HepG2 (cell line): ENCODE measurements at regions not wholly inside any gene's neighbourhood (a gene's known extent, or its start where the extent isn't known, plus 50 kb on each side); places are given as distances from the start of the nearest gene placed in this dataset.

ENCODE experiments used
- ARNT ChIP-seq: fragments of 450-650 bp; IDR thresholded peaks from 2 replicates; pipeline ENCODE4 v1.6.1; 2017
- ATM ChIP-seq: fragments of 450-650 bp; IDR thresholded peaks from 2 replicates; pipeline ENCODE4 v1.7.1; 2017; ENCODE audit warnings: mild to moderate bottlenecking, borderline replicate concordance
- EED ChIP-seq: sonication (generic); formaldehyde crosslinking; IDR thresholded peaks from 2 replicates; pipeline ENCODE4 v1.5.0; 2020; ENCODE audit warnings: mild to moderate bottlenecking, missing genetic modification reagents
- EHMT2 ChIP-seq: fragments of 200-600 bp; sonication (generic); IDR thresholded peaks from 2 replicates; pipeline ENCODE4 v1.7.0; 2017; ENCODE audit warnings: antibody characterized with exemption, low read depth, low read length, borderline replicate concordance
- EZH2 ChIP-seq: conservative IDR thresholded peaks from 2 replicates; pipeline ENCODE4 v1.6.1; 2012; ENCODE audit warnings: mild to moderate bottlenecking, low read depth, low read length, moderate library complexity
- GATAD2A ChIP-seq: IDR thresholded peaks from 2 replicates; pipeline ENCODE4 v1.6.1; 2016
- MAZ ChIP-seq, 2 experiments: sonication (generic) in 1 of 2; formaldehyde crosslinking in 1 of 2; IDR thresholded peaks; 2 replicates each; pipeline versions ENCODE4 v1.5.0 to v1.6.1; 2012 to 2020; ENCODE audit warnings: low read depth in 2 of 2, mild to moderate bottlenecking in 2 of 2, borderline replicate concordance in 1 of 2, improper control_type of control experiment in 1 of 2, low read length in 1 of 2, missing genetic modification reagents in 1 of 2, moderate library complexity in 1 of 2
- MBD4 ChIP-seq: IDR thresholded peaks from 2 replicates; pipeline ENCODE4 v1.6.1; 2012; ENCODE audit warnings: low read length, inconsistent platforms, borderline replicate concordance
- POLR2A ChIP-seq, 2 experiments: IDR thresholded peaks; 2 replicates each; pipeline ENCODE4 v1.6.1; 2011; ENCODE audit warnings: low read depth in 2 of 2, low read length in 2 of 2, mild to moderate bottlenecking in 1 of 2, moderate library complexity in 1 of 2; ENCODE audit not compliant: insufficient read depth in 1 of 2
- TF ChIP-seq, protein P1 (sequence below), 2 experiments: sonication (generic) in 1 of 2; formaldehyde crosslinking in 1 of 2; IDR thresholded peaks; 2 replicates each; pipeline versions ENCODE4 v1.5.1 to v1.6.1; 2011 to 2020; ENCODE audit warnings: borderline replicate concordance in 1 of 2, low read depth in 1 of 2, low read length in 1 of 2, mild to moderate bottlenecking in 1 of 2, missing genetic modification reagents in 1 of 2, moderate library complexity in 1 of 2
- TF ChIP-seq, protein P2 (sequence below): sonication (generic); formaldehyde crosslinking; IDR thresholded peaks from 2 replicates; pipeline ENCODE4 v1.4.0; 2020; ENCODE audit warnings: missing genetic modification reagents

DNA sequence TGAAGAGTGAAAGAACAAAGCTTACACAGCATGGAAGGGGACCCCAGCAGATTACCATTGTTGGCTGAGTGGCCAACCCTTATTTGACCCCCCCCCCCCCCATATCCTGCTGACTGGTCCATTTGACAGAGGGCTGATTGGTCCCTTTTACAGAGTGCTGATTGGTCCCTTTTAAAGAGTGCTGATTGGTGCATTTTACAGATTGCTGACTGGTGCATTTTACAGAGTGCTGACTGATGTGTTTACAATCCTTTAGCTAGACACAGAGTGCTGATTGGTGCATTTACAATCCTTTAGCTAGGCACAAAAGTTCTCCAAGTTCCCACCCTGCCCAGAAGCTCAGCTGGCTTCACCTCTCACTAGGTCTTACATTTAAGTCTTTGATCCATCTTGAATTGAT, 80.0 kb upstream of the RBMY1F start:
- TF ChIP-seq MBD4 (no peak), GATAD2A (CRISPR knock-in tag) (no peak), ARNT (no peak), EHMT2 (no peak), POLR2A (IDR thresholded peaks at IDR 0.05; ENCODE audit: insufficient read depth in 1 of 2, low read depth in 2 of 2, low read length in 2 of 2) (no peak), MAZ (IDR thresholded peaks at IDR 0.05; ENCODE audit: borderline replicate concordance, low read depth, low read length) (no peak), MAZ (CRISPR knock-in tag; IDR thresholded peaks at IDR 0.05; ENCODE audit: low read depth) (no peak), EZH2 (no peak), ATM (no peak), EED (no peak)
- TF ChIP-seq, protein P1, sequence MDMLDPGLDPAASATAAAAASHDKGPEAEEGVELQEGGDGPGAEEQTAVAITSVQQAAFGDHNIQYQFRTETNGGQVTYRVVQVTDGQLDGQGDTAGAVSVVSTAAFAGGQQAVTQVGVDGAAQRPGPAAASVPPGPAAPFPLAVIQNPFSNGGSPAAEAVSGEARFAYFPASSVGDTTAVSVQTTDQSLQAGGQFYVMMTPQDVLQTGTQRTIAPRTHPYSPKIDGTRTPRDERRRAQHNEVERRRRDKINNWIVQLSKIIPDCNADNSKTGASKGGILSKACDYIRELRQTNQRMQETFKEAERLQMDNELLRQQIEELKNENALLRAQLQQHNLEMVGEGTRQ (IDR thresholded peaks at IDR 0.05; ENCODE audit: low read depth, low read length) = no peak
- TF ChIP-seq, protein P1 (CRISPR knock-in tag; IDR thresholded peaks at IDR 0.05; ENCODE audit: borderline replicate concordance) = no peak
- TF ChIP-seq, protein P2, sequence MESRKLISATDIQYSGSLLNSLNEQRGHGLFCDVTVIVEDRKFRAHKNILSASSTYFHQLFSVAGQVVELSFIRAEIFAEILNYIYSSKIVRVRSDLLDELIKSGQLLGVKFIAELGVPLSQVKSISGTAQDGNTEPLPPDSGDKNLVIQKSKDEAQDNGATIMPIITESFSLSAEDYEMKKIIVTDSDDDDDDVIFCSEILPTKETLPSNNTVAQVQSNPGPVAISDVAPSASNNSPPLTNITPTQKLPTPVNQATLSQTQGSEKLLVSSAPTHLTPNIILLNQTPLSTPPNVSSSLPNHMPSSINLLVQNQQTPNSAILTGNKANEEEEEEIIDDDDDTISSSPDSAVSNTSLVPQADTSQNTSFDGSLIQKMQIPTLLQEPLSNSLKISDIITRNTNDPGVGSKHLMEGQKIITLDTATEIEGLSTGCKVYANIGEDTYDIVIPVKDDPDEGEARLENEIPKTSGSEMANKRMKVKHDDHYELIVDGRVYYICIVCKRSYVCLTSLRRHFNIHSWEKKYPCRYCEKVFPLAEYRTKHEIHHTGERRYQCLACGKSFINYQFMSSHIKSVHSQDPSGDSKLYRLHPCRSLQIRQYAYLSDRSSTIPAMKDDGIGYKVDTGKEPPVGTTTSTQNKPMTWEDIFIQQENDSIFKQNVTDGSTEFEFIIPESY (CRISPR knock-in tag) = no peak
